Kidney (tissue), 13 donors: ENCODE measurements at regions not wholly inside any gene's neighbourhood (a gene's known extent, or its start where the extent isn't known, plus 50 kb on each side); places are given as distances from the start of the nearest gene placed in this dataset.
A peak's percentile ranks its signal among the peaks of the same experiment; 100 is the strongest.

Experiments
- DNase-seq, 5 donors: peaks; one replicate each; pipeline ENCODE4 v3.0.0-alpha.2; 2013 to 2020
- FAIRE-seq: peaks from 2 replicates; lab custom pipeline; 2012; peaks lifted over from hg19 to GRCh38; lab: Jason Lieb, UNC
- H3K27ac ChIP-seq, 2 donors: one replicate each; pipeline ENCODE4 v1.7.0; 2013; ENCODE audit warnings: low read depth in 2 of 2, low read length in 2 of 2, inconsistent platforms in 1 of 2
- H3K27me3 ChIP-seq: one replicate; pipeline ENCODE4 v1.7.1; 2013; ENCODE audit warnings: low read length, inconsistent platforms; ENCODE audit not compliant: control insufficient read depth, insufficient read depth
- H3K36me3 ChIP-seq, 3 donors: one replicate each; pipeline versions ENCODE4 v1.7.0 to v1.7.1; 2013; ENCODE audit warnings: low read length in 3 of 3, control low read depth in 1 of 3, inconsistent platforms in 1 of 3; ENCODE audit not compliant: insufficient read depth in 3 of 3, control insufficient read depth in 2 of 3
- H3K4me1 ChIP-seq, 3 donors: one replicate each; pipeline versions ENCODE4 v1.7.0 to v1.7.1; 2013; ENCODE audit warnings: low read length in 3 of 3, inconsistent platforms in 1 of 3, low read depth in 1 of 3; ENCODE audit not compliant: control insufficient read depth in 2 of 3, insufficient read depth in 2 of 3
- H3K4me3 ChIP-seq, 3 donors: one replicate each; pipeline versions ENCODE4 v1.7.0 to v1.8.1; 2013; ENCODE audit warnings: low read length in 3 of 3, control low read depth in 1 of 3, inconsistent platforms in 1 of 3
- H3K9ac ChIP-seq, 3 donors: one replicate each; pipeline versions ENCODE4 v1.7.0 to v1.7.1; 2013; ENCODE audit warnings: low read length in 3 of 3, control low read depth in 1 of 3, inconsistent platforms in 1 of 3
- H3K9me3 ChIP-seq, 3 donors: one replicate each; pipeline versions ENCODE4 v1.7.0 to v1.7.1; 2013; ENCODE audit warnings: low read length in 3 of 3, control low read depth in 1 of 3, inconsistent platforms in 1 of 3; ENCODE audit not compliant: control insufficient read depth in 2 of 3, insufficient read depth in 1 of 3
- intact Hi-C: fragments of 100-400 bp; cut with DNase I; formaldehyde crosslinking; loops from one replicate; pipeline ENCODE4 v1.11.1; 2022
- TF ChIP-seq, protein P1 (sequence below): IDR thresholded peaks from 3 replicates; pipeline ENCODE4 v1.5.1; 2012; ENCODE audit warnings: mild to moderate bottlenecking, moderate library complexity, borderline replicate concordance; ENCODE audit not compliant: insufficient read depth; ENCODE audit errors: extremely low read depth
- donor health status: control.
- donor health status: control.
- donor health status: control.
- donor health status: control.
- donor health status: control.
- donor health status: DM: yes; HTN: yes; CAD: no.
- donor health status: Normal renal cell carcinoma (clear cell type).

DNA sequence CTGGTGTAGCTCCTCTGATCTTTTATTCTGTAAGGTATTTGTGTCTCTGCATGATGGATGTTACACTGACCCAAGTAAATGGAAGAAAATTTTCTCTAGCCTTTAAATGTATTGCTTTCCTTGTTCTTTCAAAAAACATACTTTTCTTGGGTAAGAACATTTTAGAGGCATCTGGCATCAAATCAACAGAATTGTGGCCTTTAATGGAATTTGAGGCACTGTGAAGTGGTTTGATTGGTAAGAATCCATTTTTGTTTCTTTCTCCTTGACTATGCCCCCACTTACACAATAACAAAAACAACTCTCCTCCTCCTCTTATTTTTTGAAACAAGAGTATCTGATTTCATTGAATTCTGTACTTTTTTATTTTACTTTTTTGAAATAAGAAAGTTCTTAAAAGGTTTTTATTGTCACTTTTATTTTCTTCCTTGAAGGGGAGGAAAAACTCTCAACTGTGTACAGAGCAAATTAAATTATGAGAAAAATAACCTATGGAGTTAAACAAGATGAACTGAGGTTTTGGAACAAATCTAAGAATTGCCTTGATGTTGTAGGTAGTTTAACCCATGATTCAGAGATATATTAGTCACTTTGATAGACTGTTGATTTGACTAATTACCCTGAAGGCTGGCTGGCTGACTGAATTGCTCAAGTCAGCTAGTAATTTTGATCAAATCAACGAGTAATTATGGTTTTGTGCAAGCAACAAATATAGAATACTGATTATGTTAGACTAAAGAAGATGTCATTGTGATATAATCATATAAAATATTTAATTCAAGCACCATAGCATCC lies 146.4 kb downstream of the FHIP1A start:
- intact Hi-C loops: no loop called here
- H3K27me3 ChIP-seq: no peaks in the 10 kb centered on the region
- FAIRE-seq (no peak), DNase-seq (peak in 1 of 5 donors; percentile 21)
- H3K36me3 ChIP-seq: no peaks in the 10 kb centered on the region
- no peaks in the 10 kb centered on the region for H3K4me1 ChIP-seq
- TF ChIP-seq, protein P1, sequence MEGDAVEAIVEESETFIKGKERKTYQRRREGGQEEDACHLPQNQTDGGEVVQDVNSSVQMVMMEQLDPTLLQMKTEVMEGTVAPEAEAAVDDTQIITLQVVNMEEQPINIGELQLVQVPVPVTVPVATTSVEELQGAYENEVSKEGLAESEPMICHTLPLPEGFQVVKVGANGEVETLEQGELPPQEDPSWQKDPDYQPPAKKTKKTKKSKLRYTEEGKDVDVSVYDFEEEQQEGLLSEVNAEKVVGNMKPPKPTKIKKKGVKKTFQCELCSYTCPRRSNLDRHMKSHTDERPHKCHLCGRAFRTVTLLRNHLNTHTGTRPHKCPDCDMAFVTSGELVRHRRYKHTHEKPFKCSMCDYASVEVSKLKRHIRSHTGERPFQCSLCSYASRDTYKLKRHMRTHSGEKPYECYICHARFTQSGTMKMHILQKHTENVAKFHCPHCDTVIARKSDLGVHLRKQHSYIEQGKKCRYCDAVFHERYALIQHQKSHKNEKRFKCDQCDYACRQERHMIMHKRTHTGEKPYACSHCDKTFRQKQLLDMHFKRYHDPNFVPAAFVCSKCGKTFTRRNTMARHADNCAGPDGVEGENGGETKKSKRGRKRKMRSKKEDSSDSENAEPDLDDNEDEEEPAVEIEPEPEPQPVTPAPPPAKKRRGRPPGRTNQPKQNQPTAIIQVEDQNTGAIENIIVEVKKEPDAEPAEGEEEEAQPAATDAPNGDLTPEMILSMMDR: no peak
- no peaks in the 10 kb centered on the region for H3K9me3 ChIP-seq
- no peak overlapping the region for H3K27ac ChIP-seq
- H3K4me3 ChIP-seq: no peak overlapping the region
- H3K9ac ChIP-seq: no peak overlapping the region

DNA sequence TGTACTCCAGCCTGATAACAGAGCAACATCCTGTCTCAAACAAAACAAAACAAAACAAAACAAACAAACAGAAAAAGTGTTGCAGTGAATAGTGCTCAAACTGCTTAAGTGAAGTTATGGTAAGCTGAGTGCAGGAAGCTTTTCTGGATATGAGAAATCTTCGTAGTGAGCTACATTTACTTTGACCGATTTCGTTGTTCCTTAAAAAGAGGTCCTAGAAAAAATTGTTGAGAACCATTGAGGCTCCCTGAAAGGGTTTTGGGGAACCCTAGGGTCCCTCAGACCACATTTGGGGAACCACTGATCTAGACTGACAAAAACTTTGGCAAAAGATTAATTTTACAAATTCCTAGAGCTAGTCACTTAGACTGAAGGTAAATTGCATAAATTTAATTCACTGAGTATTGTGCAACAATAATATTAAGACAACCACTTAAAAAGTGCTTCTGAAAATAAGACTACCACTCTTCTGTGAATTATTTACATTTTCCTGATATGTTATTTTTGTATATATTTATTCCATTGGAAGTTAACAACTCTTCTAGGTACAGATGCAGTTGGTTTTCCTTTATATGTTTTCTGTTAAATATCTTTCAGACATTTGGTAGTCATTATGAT lies 149.6 kb downstream of the FHIP1A start:
- H3K9me3 ChIP-seq: no peaks in the 10 kb centered on the region
- no peak for DNase-seq
- intact Hi-C loops: no loop called here
- FAIRE-seq: no peak
- H3K27me3 ChIP-seq: no peaks in the 10 kb centered on the region
- no peak overlapping the region for H3K9ac ChIP-seq
- no peaks in the 10 kb centered on the region for H3K36me3 ChIP-seq
- H3K4me1 ChIP-seq: no peaks in the 10 kb centered on the region
- TF ChIP-seq, protein P1: no peak
- no peak overlapping the region for H3K27ac ChIP-seq
- H3K4me3 ChIP-seq: no peak overlapping the region

DNA sequence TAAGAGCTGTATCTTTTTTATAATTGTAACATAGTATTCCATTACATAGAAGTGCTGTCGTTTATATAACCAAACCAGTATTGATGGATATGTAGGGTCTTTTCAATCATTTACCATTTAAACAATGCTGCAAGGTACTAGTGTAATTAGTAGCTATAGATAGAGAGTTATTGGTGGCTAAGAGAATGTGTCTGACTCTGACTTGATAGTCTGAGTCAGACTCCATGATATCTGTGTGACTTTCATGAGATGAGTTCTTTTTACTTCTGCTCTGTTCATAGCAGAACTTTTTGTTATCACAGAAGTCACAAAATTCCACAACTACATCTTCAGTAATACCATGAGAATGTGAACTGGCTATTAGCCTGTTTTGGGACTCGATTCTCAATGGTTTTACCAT lies 150.6 kb downstream of the FHIP1A start:
- intact Hi-C loops: no loop called here
- no peak for FAIRE-seq
- DNase-seq: no peak
- Histone ChIP-seq H3K9me3 (no peaks in the 10 kb centered on the region), H3K4me3 (no peak overlapping the region), H3K9ac (no peak overlapping the region), H3K4me1 (no peaks in the 10 kb centered on the region), H3K27me3 (no peaks in the 10 kb centered on the region), H3K36me3 (no peaks in the 10 kb centered on the region), H3K27ac (no peak overlapping the region)
- TF ChIP-seq, protein P1: no peak
